GM13976 (cell line): ENCODE measurements at regions not wholly inside any gene's neighbourhood (a gene's known extent, or its start where the extent isn't known, plus 50 kb on each side); places are given as distances from the start of the nearest gene placed in this dataset.

ENCODE experiments used
- DNase-seq: peaks from one replicate; pipeline ENCODE4 v3.0.0; 2012; ENCODE audit warnings: low spot score
- CTCF ChIP-seq: IDR thresholded peaks from 2 replicates; pipeline ENCODE4 v1.5.1; 2012; ENCODE audit warnings: borderline replicate concordance, mild to moderate bottlenecking; ENCODE audit not compliant: insufficient read depth; ENCODE audit errors: extremely low read depth, missing control alignments, control extremely low read depth
- in situ Hi-C: fragments of 300-500 bp; cut with MboI; formaldehyde crosslinking; loops from one replicate; pipeline ENCODE4 v1.12.0; 2022; ENCODE audit warnings: low sequenced_read_pairs, mixed read lengths, inconsistent platforms; ENCODE audit not compliant: unreplicated experiment

- no peak for DNase-seq
- TF ChIP-seq CTCF, result no peak
- in situ Hi-C loops, result no loop called here
Observed at GRCh38 chr20:60365882-60366281, 407.7 kb downstream of the CDH26 start.

- DNase-seq, result no peak
- no peak for TF ChIP-seq CTCF
- in situ Hi-C loops, result no loop called here
Observed at GRCh38 chr20:60371384-60371783, 413.2 kb downstream of the CDH26 start.

- no peak for TF ChIP-seq CTCF
- in situ Hi-C loops, result no loop called here
- DNase-seq, result no peak
Observed at GRCh38 chr20:60372275-60372674, 414.1 kb downstream of the CDH26 start.

GRCh38 chr20:60372822-60373221, 414.6 kb downstream of the CDH26 start:
- in situ Hi-C loops, result no loop called here
- no peak for DNase-seq
- no peak for TF ChIP-seq CTCF

- no peak for TF ChIP-seq CTCF
- in situ Hi-C loops, result no loop called here
- DNase-seq, result no peak
Observed at GRCh38 chr20:60378620-60379019, 420.4 kb downstream of the CDH26 start.

- in situ Hi-C loops, result no loop called here
- TF ChIP-seq CTCF, result no peak
- no peak for DNase-seq
Observed at GRCh38 chr20:60381643-60382400, 423.6 kb downstream of the CDH26 start.
